Immature natural killer cell (primary cell): ENCODE measurements at regions not wholly inside any gene's neighbourhood (a gene's known extent, or its start where the extent isn't known, plus 50 kb on each side); places are given as distances from the start of the nearest gene placed in this dataset.
"Not testable (repeated sequence)": the region's sequence is repeated elsewhere in the genome, so short reads cannot be mapped to it uniquely, and the experiment has no call there.

Source experiments
- DNase-seq, 3 donors: peaks; one replicate each; pipeline ENCODE4 v3.0.0; 2022; ENCODE audit warnings: mixed read lengths in 1 of 3
- H3K27ac Mint-ChIP-seq, 6 donors: one replicate each; pipeline ENCODE4 v1.8.0; 2020; ENCODE audit warnings: mixed read lengths in 6 of 6, mild to moderate bottlenecking in 5 of 6, inconsistent platforms in 4 of 6, moderate library complexity in 3 of 6
- H3K27me3 Mint-ChIP-seq, 3 donors: one replicate each; pipeline ENCODE4 v1.8.0; 2020 to 2021; ENCODE audit warnings: low read depth in 3 of 3, mild to moderate bottlenecking in 3 of 3, mixed read lengths in 3 of 3, moderate library complexity in 3 of 3, inconsistent platforms in 1 of 3
- H3K36me3 Mint-ChIP-seq, 3 donors: one replicate each; pipeline ENCODE4 v1.8.0; 2020; ENCODE audit warnings: mixed read lengths in 3 of 3, inconsistent platforms in 2 of 3, mild to moderate bottlenecking in 2 of 3
- H3K4me1 Mint-ChIP-seq, 2 donors: one replicate each; pipeline ENCODE4 v1.8.0; 2020; ENCODE audit warnings: inconsistent platforms in 2 of 2, mild to moderate bottlenecking in 2 of 2, mixed read lengths in 2 of 2, moderate library complexity in 1 of 2
- H3K4me3 Mint-ChIP-seq, 5 donors: one replicate each; pipeline ENCODE4 v1.8.0; 2020; ENCODE audit warnings: mild to moderate bottlenecking in 5 of 5, mixed read lengths in 5 of 5, inconsistent platforms in 3 of 5, moderate library complexity in 3 of 5
- H3K9me3 Mint-ChIP-seq, 6 donors: one replicate each; pipeline ENCODE4 v1.8.0; 2020; ENCODE audit warnings: mild to moderate bottlenecking in 6 of 6, mixed read lengths in 6 of 6, inconsistent platforms in 4 of 6, moderate library complexity in 3 of 6

GRCh38 chr4:12393631-12394262, 965.1 kb upstream of the HS3ST1 start:
- Mint-ChIP-seq H3K27ac (no peak overlapping the region), H3K4me1 (no peaks in the 10 kb centered on the region), H3K27me3 (no peaks in the 10 kb centered on the region), H3K9me3 (peaks cover 0 to 31% (median 6%) of the 10 kb centered on the region in 6 donors), H3K4me3 (no peak overlapping the region), H3K36me3 (no peaks in the 10 kb centered on the region)
- DNase-seq: no peak

GRCh38 chr4:12389604-12390003, 960.9 kb upstream of the HS3ST1 start:
- Mint-ChIP-seq H3K9me3 (peaks cover 0 to 27% (median 7%) of the 10 kb centered on the region in 6 donors), H3K4me1 (no peaks in the 10 kb centered on the region), H3K36me3 (no peaks in the 10 kb centered on the region), H3K4me3 (no peak overlapping the region), H3K27ac (no peak overlapping the region), H3K27me3 (peaks cover 0 to 2% (median 0%) of the 10 kb centered on the region in 3 donors)
- DNase-seq: no peak

- no peak overlapping the region for H3K4me3 Mint-ChIP-seq
- peaks cover 0 to 2% (median 0%) of the 10 kb centered on the region in 3 donors for H3K27me3 Mint-ChIP-seq
- no peak for DNase-seq
- peaks cover 0 to 35% (median 22%) of the 10 kb centered on the region in 6 donors for H3K9me3 Mint-ChIP-seq
- no peaks in the 10 kb centered on the region for H3K4me1 Mint-ChIP-seq
- no peak overlapping the region for H3K27ac Mint-ChIP-seq
- no peaks in the 10 kb centered on the region for H3K36me3 Mint-ChIP-seq
Measured at GRCh38 chr4:12382567-12382966, 953.9 kb upstream of the HS3ST1 start.

GRCh38 chr4:12379191-12379590, 950.5 kb upstream of the HS3ST1 start:
- DNase-seq: no peak
- Mint-ChIP-seq H3K36me3 (peaks cover 0 to 6% (median 0%) of the 10 kb centered on the region in 3 donors), H3K27ac (no peak overlapping the region), H3K4me3 (no peak overlapping the region), H3K4me1 (no peaks in the 10 kb centered on the region), H3K9me3 (peaks cover 7 to 38% (median 22%) of the 10 kb centered on the region in 6 donors), H3K27me3 (no peaks in the 10 kb centered on the region)

- no peak overlapping the region for H3K27ac Mint-ChIP-seq
- H3K4me3 Mint-ChIP-seq: no peak overlapping the region
- peaks cover 0 to 6% (median 0%) of the 10 kb centered on the region in 3 donors for H3K36me3 Mint-ChIP-seq
- DNase-seq: no peak
- peaks cover 13 to 34% (median 18%) of the 10 kb centered on the region in 6 donors for H3K9me3 Mint-ChIP-seq
- no peaks in the 10 kb centered on the region for H3K27me3 Mint-ChIP-seq
- H3K4me1 Mint-ChIP-seq: no peaks in the 10 kb centered on the region
Measured at GRCh38 chr4:12375805-12376204, 947.1 kb upstream of the HS3ST1 start.

- peaks cover 2 to 40% (median 18%) of the 10 kb centered on the region in 6 donors for H3K9me3 Mint-ChIP-seq
- not testable (repeated sequence) for H3K36me3 Mint-ChIP-seq, H3K4me1 Mint-ChIP-seq, H3K27ac Mint-ChIP-seq, H3K4me3 Mint-ChIP-seq, DNase-seq, H3K27me3 Mint-ChIP-seq
Measured at GRCh38 chr4:12365869-12366268, 937.2 kb upstream of the HS3ST1 start.

GRCh38 chr4:12360391-12360790, 931.7 kb upstream of the HS3ST1 start:
- Mint-ChIP-seq H3K27me3 (no peaks in the 10 kb centered on the region), H3K9me3 (peaks cover 8 to 44% (median 19%) of the 10 kb centered on the region in 6 donors), H3K4me3 (no peak overlapping the region), H3K36me3 (no peaks in the 10 kb centered on the region), H3K4me1 (no peaks in the 10 kb centered on the region), H3K27ac (no peak overlapping the region)
- DNase-seq: no peak

- no peak overlapping the region for H3K4me3 Mint-ChIP-seq
- no peaks in the 10 kb centered on the region for H3K36me3 Mint-ChIP-seq
- peaks cover 6 to 35% (median 14%) of the 10 kb centered on the region in 6 donors for H3K9me3 Mint-ChIP-seq
- H3K4me1 Mint-ChIP-seq: no peaks in the 10 kb centered on the region
- DNase-seq: no peak
- no peak overlapping the region for H3K27ac Mint-ChIP-seq
- H3K27me3 Mint-ChIP-seq: no peaks in the 10 kb centered on the region
Measured at GRCh38 chr4:12359420-12359819, 930.7 kb upstream of the HS3ST1 start.

GRCh38 chr4:12333083-12333482, 904.4 kb upstream of the HS3ST1 start:
- DNase-seq, H3K4me1 Mint-ChIP-seq, H3K27me3 Mint-ChIP-seq, H3K4me3 Mint-ChIP-seq, H3K36me3 Mint-ChIP-seq, H3K27ac Mint-ChIP-seq: not testable (repeated sequence)
- peaks cover 2 to 38% (median 19%) of the 10 kb centered on the region in 6 donors for H3K9me3 Mint-ChIP-seq

GRCh38 chr4:12324965-12325364, 896.3 kb upstream of the HS3ST1 start:
- H3K27me3 Mint-ChIP-seq: no peaks in the 10 kb centered on the region
- no peak overlapping the region for H3K27ac Mint-ChIP-seq
- no peak overlapping the region for H3K4me3 Mint-ChIP-seq
- H3K4me1 Mint-ChIP-seq: no peaks in the 10 kb centered on the region
- DNase-seq: no peak
- no peaks in the 10 kb centered on the region for H3K36me3 Mint-ChIP-seq
- peaks cover 0 to 25% (median 14%) of the 10 kb centered on the region in 6 donors for H3K9me3 Mint-ChIP-seq

- Mint-ChIP-seq H3K4me3 (no peak overlapping the region), H3K4me1 (no peaks in the 10 kb centered on the region), H3K9me3 (peaks cover 3 to 43% (median 16%) of the 10 kb centered on the region in 6 donors), H3K27me3 (no peaks in the 10 kb centered on the region), H3K36me3 (no peaks in the 10 kb centered on the region), H3K27ac (no peak overlapping the region)
- DNase-seq: no peak
Measured at GRCh38 chr4:12319765-12320164, 891.1 kb upstream of the HS3ST1 start.

- Mint-ChIP-seq H3K36me3 (no peaks in the 10 kb centered on the region), H3K4me3 (no peak overlapping the region), H3K4me1 (no peaks in the 10 kb centered on the region), H3K9me3 (peaks cover 6 to 76% (median 14%) of the 10 kb centered on the region in 6 donors), H3K27me3 (no peaks in the 10 kb centered on the region), H3K27ac (no peak overlapping the region)
- DNase-seq: no peak
Measured at GRCh38 chr4:12304905-12305304, 876.2 kb upstream of the HS3ST1 start.

GRCh38 chr4:12296366-12296765, 867.7 kb upstream of the HS3ST1 start:
- no peak overlapping the region for H3K4me3 Mint-ChIP-seq
- H3K27ac Mint-ChIP-seq: no peak overlapping the region
- peaks cover 0 to 2% (median 0%) of the 10 kb centered on the region in 3 donors for H3K27me3 Mint-ChIP-seq
- DNase-seq: no peak
- H3K4me1 Mint-ChIP-seq: no peaks in the 10 kb centered on the region
- peaks cover under 1 to 53% (median 18%) of the 10 kb centered on the region in 6 donors for H3K9me3 Mint-ChIP-seq
- no peaks in the 10 kb centered on the region for H3K36me3 Mint-ChIP-seq

GRCh38 chr4:12293906-12294525, 865.3 kb upstream of the HS3ST1 start:
- no peak overlapping the region for H3K27ac Mint-ChIP-seq
- no peak overlapping the region for H3K4me3 Mint-ChIP-seq

GRCh38 chr4:12286351-12286750, 857.7 kb upstream of the HS3ST1 start:
- H3K4me3 Mint-ChIP-seq: no peak overlapping the region

More at GRCh38 chr4:12293906-12294525, 865.3 kb upstream of the HS3ST1 start:
- no peaks in the 10 kb centered on the region for H3K36me3 Mint-ChIP-seq
- H3K9me3 Mint-ChIP-seq: peaks cover 6 to 50% (median 17%) of the 10 kb centered on the region in 6 donors
- no peak for DNase-seq
- no peaks in the 10 kb centered on the region for H3K4me1 Mint-ChIP-seq
- H3K27me3 Mint-ChIP-seq: peaks cover 0 to 2% (median 0%) of the 10 kb centered on the region in 3 donors

More at GRCh38 chr4:12286351-12286750, 857.7 kb upstream of the HS3ST1 start:
- Mint-ChIP-seq H3K27me3 (no peaks in the 10 kb centered on the region), H3K4me1 (no peaks in the 10 kb centered on the region), H3K9me3 (peaks cover 5 to 39% (median 24%) of the 10 kb centered on the region in 6 donors), H3K36me3 (no peaks in the 10 kb centered on the region), H3K27ac (no peak overlapping the region)
- no peak for DNase-seq
